Calu3 (cell line): ENCODE measurements at regions not wholly inside any gene's neighbourhood (a gene's known extent, or its start where the extent isn't known, plus 50 kb on each side); places are given as distances from the start of the nearest gene placed in this dataset.

Experiments
- BruUV-seq: library from RNA; stranded (reverse); fragments of 400-500 nt; replicated peaks from 2 replicates; lab custom pipeline; 2021; lab: Mats Ljungman, UMichigan
- CTCF ChIA-PET: fragments of 300-600 bp; sonication (Branson Sonifier 250); formaldehyde crosslinking; loops from one replicate; lab custom pipeline; 2022; ENCODE audit warnings: antibody characterized with exemption; lab: Charles Lee
- DNase-seq: peaks from one replicate; pipeline ENCODE4 v3.0.0; 2022
- H3K27ac Mint-ChIP-seq: one replicate; pipeline ENCODE4 v1.8.0; 2022; ENCODE audit warnings: mixed read lengths; ENCODE audit not compliant: unreplicated experiment
- H3K27me3 Mint-ChIP-seq: one replicate; pipeline ENCODE4 v1.8.0; 2022; ENCODE audit warnings: mixed read lengths; ENCODE audit not compliant: unreplicated experiment
- H3K36me3 Mint-ChIP-seq: one replicate; pipeline ENCODE4 v1.8.0; 2022; ENCODE audit warnings: mild to moderate bottlenecking, moderate library complexity, mixed read lengths; ENCODE audit not compliant: insufficient read depth, unreplicated experiment
- H3K4me1 Mint-ChIP-seq: one replicate; pipeline ENCODE4 v1.8.0; 2022; ENCODE audit warnings: mild to moderate bottlenecking, low read depth, mixed read lengths; ENCODE audit not compliant: unreplicated experiment
- H3K4me3 Mint-ChIP-seq: one replicate; pipeline ENCODE4 v1.8.0; 2022; ENCODE audit warnings: mild to moderate bottlenecking, low read depth, moderate library complexity, mixed read lengths; ENCODE audit not compliant: unreplicated experiment
- H3K9me3 Mint-ChIP-seq: one replicate; pipeline ENCODE4 v1.8.0; 2022; ENCODE audit warnings: low read depth, mixed read lengths; ENCODE audit not compliant: unreplicated experiment
- CTCF ChIP-seq: fragments of 200-600 bp; IDR thresholded peaks from one replicate; pipeline ENCODE4 v1.8.0; 2022; ENCODE audit warnings: antibody characterized with exemption; ENCODE audit not compliant: unreplicated experiment
- intact Hi-C: fragments of 100-400 bp; cut with micrococcal nuclease; formaldehyde crosslinking; loops from one replicate; pipeline ENCODE4 v1.10.0; 2022; ENCODE audit not compliant: unreplicated experiment

- intact Hi-C loops, result no loop called here
- Mint-ChIP-seq H3K4me3 (no peak overlapping the region), H3K27ac (no peak overlapping the region), H3K36me3 (no peaks in the 10 kb centered on the region), H3K9me3 (no peaks in the 10 kb centered on the region), H3K4me1 (no peaks in the 10 kb centered on the region), H3K27me3 (no peaks in the 10 kb centered on the region)
- BruUV-seq, result no TSS peak
- no peak for DNase-seq
- CTCF ChIA-PET, result no interaction called here
- TF ChIP-seq CTCF, result no peak
These were observed 874.1 kb downstream of the GRM8 start for GRCh38 chr7:126378642-126379041.

GRCh38 chr7:126370038-126370668 is 882.6 kb downstream of the GRM8 start:
- H3K27ac Mint-ChIP-seq, result no peak overlapping the region
- no peak for TF ChIP-seq CTCF

GRCh38 chr7:126362746-126363145 is 890.0 kb downstream of the GRM8 start:
- no TSS peak for BruUV-seq
- Mint-ChIP-seq H3K27me3 (no peaks in the 10 kb centered on the region), H3K4me1 (no peaks in the 10 kb centered on the region), H3K27ac (no peak overlapping the region), H3K36me3 (no peaks in the 10 kb centered on the region), H3K9me3 (no peaks in the 10 kb centered on the region), H3K4me3 (no peak overlapping the region)
- intact Hi-C loops, result no loop called here
- no peak for DNase-seq
- CTCF ChIA-PET, result no interaction called here
- TF ChIP-seq CTCF, result no peak

More at GRCh38 chr7:126370038-126370668, 882.6 kb downstream of the GRM8 start:
- H3K27me3 Mint-ChIP-seq, result no peaks in the 10 kb centered on the region
- BruUV-seq, result no TSS peak
- no peak overlapping the region for H3K4me3 Mint-ChIP-seq
- peaks cover 3% of the 10 kb centered on the region for H3K9me3 Mint-ChIP-seq
- no peak for DNase-seq
- no peaks in the 10 kb centered on the region for H3K36me3 Mint-ChIP-seq
- H3K4me1 Mint-ChIP-seq, result no peaks in the 10 kb centered on the region
- intact Hi-C loops, result no loop called here
- CTCF ChIA-PET, result no interaction called here

- H3K4me3 Mint-ChIP-seq, result no peak overlapping the region
- CTCF ChIA-PET, result no interaction called here
- no peaks in the 10 kb centered on the region for H3K27me3 Mint-ChIP-seq
- no TSS peak for BruUV-seq
- no peak overlapping the region for H3K27ac Mint-ChIP-seq
- no peak for TF ChIP-seq CTCF
- intact Hi-C loops, result no loop called here
- no peaks in the 10 kb centered on the region for H3K9me3 Mint-ChIP-seq
- H3K36me3 Mint-ChIP-seq, result no peaks in the 10 kb centered on the region
- no peaks in the 10 kb centered on the region for H3K4me1 Mint-ChIP-seq
- no peak for DNase-seq
These were observed 891.6 kb downstream of the GRM8 start for GRCh38 chr7:126361183-126361582.
